ENCODE measurements at regions not wholly inside any gene's neighbourhood (a gene's known extent, or its start where the extent isn't known, plus 50 kb on each side); places are given as distances from the start of the nearest gene placed in this dataset.
"Not testable (repeated sequence)": the region's sequence is repeated elsewhere in the genome, so short reads cannot be mapped to it uniquely, and the experiment has no call there.

- no peak for DNase-seq (ENCODE audit: low read depth)
- in situ Hi-C loops (cut with HindIII; ENCODE audit: low sequenced_read_pairs) = no loop called here
- no peak for TF ChIP-seq CTCF (IDR thresholded peaks at IDR 0.05; ENCODE audit: low read depth, low read length, missing control alignments)
These were observed 256.0 kb downstream of the TPBG start for GRCh38 chr6:82619573-82619972.

GRCh38 chr6:82622461-82622860 is 258.8 kb downstream of the TPBG start:
- no peak for DNase-seq (ENCODE audit: low read depth)
- no peak for TF ChIP-seq CTCF (IDR thresholded peaks at IDR 0.05; ENCODE audit: low read depth, low read length, missing control alignments)
- in situ Hi-C loops (cut with HindIII; ENCODE audit: low sequenced_read_pairs) = no loop called here
- no peak overlapping the region for H3K4me3 ChIP-seq (ENCODE audit: low read depth, low read length)

More at GRCh38 chr6:82619573-82619972, 256.0 kb downstream of the TPBG start:
- no peak overlapping the region for H3K4me3 ChIP-seq (ENCODE audit: low read depth, low read length)

- no peak overlapping the region for H3K4me3 ChIP-seq (ENCODE audit: low read depth, low read length)
- DNase-seq (ENCODE audit: low read depth) = no peak
- in situ Hi-C loops (cut with HindIII; ENCODE audit: low sequenced_read_pairs) = no loop called here
- TF ChIP-seq CTCF (IDR thresholded peaks at IDR 0.05; ENCODE audit: low read depth, low read length, missing control alignments) = no peak
These were observed 260.6 kb downstream of the TPBG start for GRCh38 chr6:82624251-82624650.

- in situ Hi-C loops (cut with HindIII; ENCODE audit: low sequenced_read_pairs) = not testable (repeated sequence)
These were observed 263.3 kb downstream of the TPBG start for GRCh38 chr6:82626946-82627345.

GRCh38 chr6:82629921-82630320 is 266.3 kb downstream of the TPBG start:
- TF ChIP-seq CTCF (IDR thresholded peaks at IDR 0.05; ENCODE audit: low read depth, low read length, missing control alignments) = no peak
- DNase-seq (ENCODE audit: low read depth) = no peak
- in situ Hi-C loops (cut with HindIII; ENCODE audit: low sequenced_read_pairs) = no loop called here
- H3K4me3 ChIP-seq (ENCODE audit: low read depth, low read length) = no peak overlapping the region

More at GRCh38 chr6:82626946-82627345, 263.3 kb downstream of the TPBG start:
- not testable (repeated sequence) for DNase-seq (ENCODE audit: low read depth); H3K4me3 ChIP-seq (ENCODE audit: low read depth, low read length)

- no peak overlapping the region for H3K4me3 ChIP-seq (ENCODE audit: low read depth, low read length)
- no peak for DNase-seq (ENCODE audit: low read depth)
- in situ Hi-C loops (cut with HindIII; ENCODE audit: low sequenced_read_pairs) = no loop called here
- no peak for TF ChIP-seq CTCF (IDR thresholded peaks at IDR 0.05; ENCODE audit: low read depth, low read length, missing control alignments)
These were observed 278.1 kb downstream of the TPBG start for GRCh38 chr6:82641677-82642076.

- DNase-seq (ENCODE audit: low read depth) = no peak
- no peak for TF ChIP-seq CTCF (IDR thresholded peaks at IDR 0.05; ENCODE audit: low read depth, low read length, missing control alignments)
- in situ Hi-C loops (cut with HindIII; ENCODE audit: low sequenced_read_pairs) = no loop called here
- H3K4me3 ChIP-seq (ENCODE audit: low read depth, low read length) = no peak overlapping the region
These were observed 282.1 kb downstream of the TPBG start for GRCh38 chr6:82645536-82646230.

Data from astrocyte of the cerebellum (primary cell).